A549 (cell line): ENCODE measurements at regions not wholly inside any gene's neighbourhood (a gene's known extent, or its start where the extent isn't known, plus 50 kb on each side); places are given as distances from the start of the nearest gene placed in this dataset.

Experiments used
- ATOH8 ChIP-seq: fragments of 250-450 bp; sonication (Bioruptor Pico); IDR thresholded peaks from 2 replicates; pipeline ENCODE4 v1.5.0; 2020; ENCODE audit warnings: low read depth, mild to moderate bottlenecking, moderate library complexity
- CEBPB ChIP-seq, 2 experiments: fragments of >200 bp in 1 of 2; sonication (Bioruptor Twin) in 1 of 2; formaldehyde crosslinking in 1 of 2; IDR thresholded peaks; 2 replicates each; pipeline ENCODE4 v1.6.1; 2012 to 2016
- CTCF ChIP-seq: fragments of >200 bp; sonication (Bioruptor Twin); formaldehyde crosslinking; IDR thresholded peaks from 3 replicates; pipeline ENCODE4 v1.5.1; 2016
- FOSL2 ChIP-seq, 2 experiments: fragments of 450-650 bp in 1 of 2; fragments of >200 bp in 1 of 2; sonication (Bioruptor Twin) in 1 of 2; formaldehyde crosslinking; IDR thresholded peaks; 2 replicates each; pipeline versions ENCODE4 v1.5.0 to v1.6.1; 2016 to 2020; ENCODE audit warnings: mild to moderate bottlenecking in 1 of 2, moderate library complexity in 1 of 2
- FOXS1 ChIP-seq: fragments of 250-450 bp; sonication (Bioruptor Pico); IDR thresholded peaks from 2 replicates; pipeline ENCODE4 v1.5.0; 2020; ENCODE audit warnings: mild to moderate bottlenecking, moderate library complexity
- JUN ChIP-seq, 2 experiments: fragments of >200 bp; sonication (Bioruptor Twin); formaldehyde crosslinking; IDR thresholded peaks; 2 replicates in 1 of 2; 3 replicates in 1 of 2; pipeline ENCODE4 v1.6.1; 2016 to 2017
- MAFK ChIP-seq: fragments of 450-650 bp; IDR thresholded peaks from 2 replicates; pipeline ENCODE4 v1.6.1; 2014; ENCODE audit not compliant: partially characterized antibody
- MAX ChIP-seq: IDR thresholded peaks from 2 replicates; pipeline ENCODE4 v1.6.1; 2012
- POLR2A ChIP-seq: IDR thresholded peaks from 2 replicates; pipeline ENCODE4 v1.6.1; 2012; ENCODE audit warnings: mild to moderate bottlenecking, low read length
- POLR2AphosphoS2 ChIP-seq: conservative IDR thresholded peaks from 2 replicates; pipeline ENCODE4 v1.6.1; 2012; ENCODE audit warnings: low read length, improper control_type of control experiment, inconsistent platforms
- RAD21 ChIP-seq, 2 experiments: fragments of >200 bp in 1 of 2; sonication (Bioruptor Twin) in 1 of 2; formaldehyde crosslinking in 1 of 2; IDR thresholded peaks in 1 of 2; conservative IDR thresholded peaks in 1 of 2; 2 replicates in 1 of 2; 3 replicates in 1 of 2; pipeline ENCODE4 v1.6.1; 2012 to 2018; ENCODE audit warnings: inconsistent platforms in 1 of 2
- RCOR1 ChIP-seq: fragments of 150-350 bp; IDR thresholded peaks from 2 replicates; pipeline ENCODE4 v1.6.1; 2014; ENCODE audit warnings: antibody characterized with exemption, low read length, low read depth
- RFX5 ChIP-seq: fragments of 450-650 bp; IDR thresholded peaks from 2 replicates; pipeline ENCODE4 v1.7.1; 2014; ENCODE audit warnings: antibody characterized with exemption, mild to moderate bottlenecking, moderate library complexity
- SREBF2 ChIP-seq: fragments of 450-650 bp; IDR thresholded peaks from 2 replicates; pipeline ENCODE4 v1.6.1; 2014; ENCODE audit warnings: mild to moderate bottlenecking, moderate library complexity

GRCh38 chr10:78700413-78700812 lies 368.4 kb upstream of the ZMIZ1 start:
- TF ChIP-seq CTCF, result no peak
- TF ChIP-seq RFX5, result no peak
- TF ChIP-seq CEBPB (IDR thresholded peaks at IDR 0.05), result no peak
- no peak for TF ChIP-seq FOSL2 (IDR thresholded peaks at IDR 0.05)
- TF ChIP-seq FOSL2 (CRISPR knock-in tag; IDR thresholded peaks at IDR 0.05), result no peak
- no peak for TF ChIP-seq MAX
- TF ChIP-seq POLR2A, result no peak
- TF ChIP-seq SREBF2, result no peak
- no peak for TF ChIP-seq RAD21 (conservative IDR thresholded peaks at IDR 0.05 in 1 of 2, IDR thresholded peaks at IDR 0.05 in 1 of 2)
- TF ChIP-seq MAFK, result no peak
- TF ChIP-seq RCOR1, result no peak
- no peak for TF ChIP-seq FOXS1
- TF ChIP-seq JUN (IDR thresholded peaks at IDR 0.05), result no peak
- TF ChIP-seq ATOH8, result no peak
- no peak for TF ChIP-seq POLR2AphosphoS2
